Vagina (tissue), 2 donors: ENCODE measurements at regions not wholly inside any gene's neighbourhood (a gene's known extent, or its start where the extent isn't known, plus 50 kb on each side); places are given as distances from the start of the nearest gene placed in this dataset.

ENCODE experiments used
- DNase-seq, 2 donors: peaks; one replicate each; pipeline ENCODE4 v3.0.0-alpha.2; 2017; ENCODE audit errors: extremely low spot score in 2 of 2
- H3K27ac ChIP-seq: fragments of 200-600 bp; sonication (generic); one replicate; pipeline ENCODE4 v1.5.1; 2019
- H3K27me3 ChIP-seq: fragments of 200-600 bp; sonication (generic); one replicate; pipeline ENCODE4 v1.5.1; 2019
- H3K36me3 ChIP-seq, 2 donors: fragments of 200-600 bp; sonication (generic); one replicate each; pipeline ENCODE4 v1.5.1; 2017 to 2019
- H3K4me1 ChIP-seq: fragments of 200-600 bp; sonication (generic); one replicate; pipeline ENCODE4 v1.5.1; 2019
- H3K4me3 ChIP-seq, 2 donors: fragments of 200-600 bp; sonication (generic); 1 replicate in 1 of 2; 2 replicates in 1 of 2; pipeline ENCODE4 v1.5.1; 2016 to 2019
- H3K9me3 ChIP-seq: fragments of 200-600 bp; sonication (generic); one replicate; pipeline ENCODE4 v1.5.1; 2019
- POLR2A ChIP-seq, 2 donors: fragments of 450-650 bp; IDR thresholded peaks; one replicate each; pipeline ENCODE4 v1.6.1; 2017; ENCODE audit warnings: antibody characterized with exemption in 2 of 2, mild to moderate bottlenecking in 2 of 2, moderate library complexity in 2 of 2
- POLR2AphosphoS5 ChIP-seq, 2 donors: sonication (generic); formaldehyde crosslinking; IDR thresholded peaks; one replicate each; pipeline ENCODE4 v1.9.0; 2017; ENCODE audit warnings: antibody characterized with exemption in 2 of 2, mild to moderate bottlenecking in 2 of 2, low read depth in 1 of 2; ENCODE audit not compliant: insufficient read depth in 1 of 2
- intact Hi-C: fragments of 100-400 bp; cut with DNase I; formaldehyde crosslinking; loops from one replicate; pipeline ENCODE4 v1.15.1; 2023
- TF ChIP-seq, protein P1 (sequence below), 3 experiments: fragments of 450-650 bp in 2 of 3; fragments of 200-600 bp in 1 of 3; sonication (generic) in 1 of 3; IDR thresholded peaks; one replicate each; pipeline ENCODE4 v1.5.1; 2017 to 2019; ENCODE audit warnings: antibody characterized with exemption in 3 of 3, mild to moderate bottlenecking in 2 of 3, moderate library complexity in 2 of 3

DNA sequence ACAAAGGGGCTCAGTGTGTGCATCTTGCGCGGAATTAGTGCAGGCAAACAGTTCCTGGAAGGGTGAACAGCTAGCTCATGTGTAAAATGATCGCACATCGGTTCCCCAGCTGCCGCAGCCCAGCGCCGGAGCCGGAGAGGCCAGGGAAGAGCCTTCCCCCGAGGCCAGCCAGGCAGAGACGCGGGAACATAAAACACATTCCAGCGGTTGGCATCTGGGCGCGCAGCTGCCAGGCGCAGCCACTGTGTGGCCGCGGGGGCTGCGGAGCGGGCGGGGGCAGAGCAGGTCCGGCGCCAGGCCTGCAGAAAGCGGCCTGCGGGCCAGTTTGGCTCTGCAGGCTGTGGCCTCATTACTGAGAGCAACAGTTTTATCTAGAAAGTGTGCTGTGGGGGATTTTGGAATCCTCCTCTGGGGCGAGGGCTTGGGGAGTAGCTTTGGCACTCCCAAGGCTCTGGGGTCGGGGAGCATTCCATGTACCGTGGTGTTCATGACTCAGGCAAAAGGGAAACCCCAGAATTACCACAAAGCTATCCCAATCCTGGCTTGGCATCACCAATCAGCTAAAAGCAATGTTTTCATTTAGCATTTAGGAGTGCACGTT is 74.3 kb downstream of the SAMD9 start:
- peaks cover 11% of the 10 kb centered on the region for H3K4me1 ChIP-seq
- no peaks in the 10 kb centered on the region for H3K9me3 ChIP-seq
- TF ChIP-seq POLR2A (IDR thresholded peaks at IDR 0.05) (no peak), POLR2AphosphoS5 (IDR thresholded peaks at IDR 0.05; ENCODE audit: insufficient read depth in 1 of 2, low read depth in 1 of 2) (no peak)
- TF ChIP-seq, protein P1, sequence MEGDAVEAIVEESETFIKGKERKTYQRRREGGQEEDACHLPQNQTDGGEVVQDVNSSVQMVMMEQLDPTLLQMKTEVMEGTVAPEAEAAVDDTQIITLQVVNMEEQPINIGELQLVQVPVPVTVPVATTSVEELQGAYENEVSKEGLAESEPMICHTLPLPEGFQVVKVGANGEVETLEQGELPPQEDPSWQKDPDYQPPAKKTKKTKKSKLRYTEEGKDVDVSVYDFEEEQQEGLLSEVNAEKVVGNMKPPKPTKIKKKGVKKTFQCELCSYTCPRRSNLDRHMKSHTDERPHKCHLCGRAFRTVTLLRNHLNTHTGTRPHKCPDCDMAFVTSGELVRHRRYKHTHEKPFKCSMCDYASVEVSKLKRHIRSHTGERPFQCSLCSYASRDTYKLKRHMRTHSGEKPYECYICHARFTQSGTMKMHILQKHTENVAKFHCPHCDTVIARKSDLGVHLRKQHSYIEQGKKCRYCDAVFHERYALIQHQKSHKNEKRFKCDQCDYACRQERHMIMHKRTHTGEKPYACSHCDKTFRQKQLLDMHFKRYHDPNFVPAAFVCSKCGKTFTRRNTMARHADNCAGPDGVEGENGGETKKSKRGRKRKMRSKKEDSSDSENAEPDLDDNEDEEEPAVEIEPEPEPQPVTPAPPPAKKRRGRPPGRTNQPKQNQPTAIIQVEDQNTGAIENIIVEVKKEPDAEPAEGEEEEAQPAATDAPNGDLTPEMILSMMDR (IDR thresholded peaks at IDR 0.05) = no peak
- peak overlapping the region; percentile 34 to 44 for H3K4me3 ChIP-seq
- H3K36me3 ChIP-seq = no peaks in the 10 kb centered on the region
- no peak overlapping the region for H3K27ac ChIP-seq
- no peaks in the 10 kb centered on the region for H3K27me3 ChIP-seq
- intact Hi-C loops = no loop called here
- no peak for DNase-seq

DNA sequence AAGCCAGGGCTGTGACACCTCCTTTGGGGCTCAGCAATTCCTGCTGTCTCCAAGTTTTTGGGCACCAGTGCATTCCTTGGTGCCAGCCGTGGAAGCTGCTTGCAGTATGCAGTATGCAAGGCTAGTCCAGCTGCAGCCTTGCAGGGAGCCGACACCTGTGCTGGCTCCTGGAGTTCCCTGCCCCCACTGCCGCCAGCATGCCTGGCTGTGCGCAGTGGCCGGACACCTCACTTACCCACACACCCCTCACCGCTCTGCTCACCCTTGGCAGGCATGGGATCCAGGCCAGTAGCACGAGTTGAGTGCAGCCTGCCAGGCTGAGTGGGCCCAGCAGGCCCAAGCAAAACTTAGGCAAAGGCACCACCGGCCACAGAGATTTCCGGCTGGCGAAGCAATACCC is 77.4 kb downstream of the SAMD9 start:
- peaks cover 11% of the 10 kb centered on the region for H3K4me1 ChIP-seq
- no peaks in the 10 kb centered on the region for H3K27me3 ChIP-seq
- no peaks in the 10 kb centered on the region for H3K9me3 ChIP-seq
- intact Hi-C loops = no loop called here
- H3K36me3 ChIP-seq = no peaks in the 10 kb centered on the region
- no peak for DNase-seq
- no peak overlapping the region for H3K4me3 ChIP-seq
- H3K27ac ChIP-seq = no peak overlapping the region
- TF ChIP-seq POLR2A (IDR thresholded peaks at IDR 0.05) (no peak), POLR2AphosphoS5 (IDR thresholded peaks at IDR 0.05; ENCODE audit: insufficient read depth in 1 of 2, low read depth in 1 of 2) (no peak)
- TF ChIP-seq, protein P1 (IDR thresholded peaks at IDR 0.05) = no peak

DNA sequence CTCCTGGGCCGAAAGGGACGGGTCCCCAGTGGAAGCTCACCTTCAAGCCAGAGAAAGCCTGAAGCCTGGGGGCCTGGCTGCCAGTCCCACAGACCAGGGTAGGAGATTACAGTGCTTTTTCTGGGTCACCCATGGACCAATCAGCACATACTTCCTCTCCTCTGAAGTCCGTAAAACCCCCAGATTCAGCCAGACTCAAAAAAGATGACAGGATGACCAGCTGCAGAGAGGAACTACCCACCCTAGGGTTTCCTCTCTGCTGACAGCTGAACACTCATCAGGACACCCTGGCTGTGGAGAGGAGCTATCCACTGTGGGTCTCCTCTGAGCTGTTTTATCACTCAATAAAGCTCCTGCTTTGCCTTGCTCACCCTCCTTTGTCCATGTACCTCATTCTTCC is 78.0 kb downstream of the SAMD9 start:
- no peak overlapping the region for H3K27ac ChIP-seq
- peaks cover 11% of the 10 kb centered on the region for H3K4me1 ChIP-seq
- intact Hi-C loops = no loop called here
- no peaks in the 10 kb centered on the region for H3K9me3 ChIP-seq
- no peaks in the 10 kb centered on the region for H3K36me3 ChIP-seq
- TF ChIP-seq, protein P1 (IDR thresholded peaks at IDR 0.05) = no peak
- no peak for TF ChIP-seq POLR2A (IDR thresholded peaks at IDR 0.05)
- no peak for TF ChIP-seq POLR2AphosphoS5 (IDR thresholded peaks at IDR 0.05; ENCODE audit: insufficient read depth in 1 of 2, low read depth in 1 of 2)
- H3K4me3 ChIP-seq = no peak overlapping the region
- DNase-seq = no peak
- H3K27me3 ChIP-seq = no peaks in the 10 kb centered on the region

DNA sequence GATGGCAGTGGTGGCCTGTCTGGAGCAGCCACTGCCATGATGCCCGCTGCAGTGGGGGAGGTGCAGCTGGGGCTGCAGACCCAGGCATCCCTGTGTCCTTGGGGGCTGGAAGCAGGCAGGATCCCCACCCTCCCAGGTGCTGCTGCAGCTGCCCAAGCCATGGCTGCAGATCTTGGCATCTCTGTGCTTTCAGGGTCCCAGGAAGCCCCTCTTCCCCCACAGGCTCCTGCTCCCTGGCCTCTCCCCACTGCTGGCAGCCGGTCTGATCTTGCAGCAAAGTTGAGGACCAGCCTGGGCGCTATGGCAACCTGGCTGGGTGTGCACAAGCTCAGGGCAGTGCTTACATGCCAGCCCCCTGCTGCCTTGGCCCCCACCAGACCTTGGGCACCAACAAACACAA is 78.5 kb downstream of the SAMD9 start:
- Histone ChIP-seq H3K27ac (no peak overlapping the region), H3K36me3 (no peaks in the 10 kb centered on the region), H3K4me3 (no peak overlapping the region), H3K27me3 (no peaks in the 10 kb centered on the region), H3K9me3 (no peaks in the 10 kb centered on the region), H3K4me1 (peaks cover 11% of the 10 kb centered on the region)
- intact Hi-C loops = no loop called here
- TF ChIP-seq, protein P1 (IDR thresholded peaks at IDR 0.05) = no peak
- TF ChIP-seq POLR2AphosphoS5 (IDR thresholded peaks at IDR 0.05; ENCODE audit: insufficient read depth in 1 of 2, low read depth in 1 of 2) = no peak
- no peak for TF ChIP-seq POLR2A (IDR thresholded peaks at IDR 0.05)
- no peak for DNase-seq

DNA sequence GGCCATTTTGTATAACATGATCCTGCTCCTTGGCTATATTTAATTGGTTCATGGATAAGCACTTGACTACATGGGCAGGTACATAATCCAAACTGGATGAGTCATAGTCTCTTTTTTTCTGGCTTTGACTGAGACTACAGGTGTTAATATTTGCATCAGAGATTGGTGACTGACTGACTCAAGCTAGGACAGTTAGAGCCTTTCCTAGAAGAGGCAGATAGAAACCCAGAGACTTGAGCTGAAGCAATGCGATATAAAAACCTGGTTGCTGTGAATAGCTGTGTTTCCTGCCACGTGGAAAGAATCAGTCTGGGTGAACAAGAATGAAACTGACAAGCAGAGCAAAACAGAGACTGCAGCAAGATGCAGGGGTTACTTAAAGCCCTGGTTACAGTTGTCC is 81.0 kb downstream of the SAMD9 start:
- Histone ChIP-seq H3K27me3 (no peaks in the 10 kb centered on the region), H3K27ac (no peak overlapping the region), H3K36me3 (no peaks in the 10 kb centered on the region), H3K4me1 (no peaks in the 10 kb centered on the region), H3K9me3 (no peaks in the 10 kb centered on the region), H3K4me3 (no peak overlapping the region)
- intact Hi-C loops = no loop called here
- TF ChIP-seq POLR2A (IDR thresholded peaks at IDR 0.05) (no peak), POLR2AphosphoS5 (IDR thresholded peaks at IDR 0.05; ENCODE audit: insufficient read depth in 1 of 2, low read depth in 1 of 2) (no peak)
- TF ChIP-seq, protein P1 (IDR thresholded peaks at IDR 0.05) = no peak
- DNase-seq = no peak
